C4-2B (cell line): ENCODE measurements at regions not wholly inside any gene's neighbourhood (a gene's known extent, or its start where the extent isn't known, plus 50 kb on each side); places are given as distances from the start of the nearest gene placed in this dataset.

Source experiments
- ZFX ChIP-seq: fragments of 450-650 bp; IDR thresholded peaks from 2 replicates; pipeline ENCODE4 v1.6.1; 2017
- TF ChIP-seq, protein P1 (sequence below): fragments of 450-650 bp; conservative IDR thresholded peaks from 2 replicates; pipeline ENCODE4 v1.5.1; 2017; ENCODE audit warnings: mild to moderate bottlenecking

- TF ChIP-seq, protein P1, sequence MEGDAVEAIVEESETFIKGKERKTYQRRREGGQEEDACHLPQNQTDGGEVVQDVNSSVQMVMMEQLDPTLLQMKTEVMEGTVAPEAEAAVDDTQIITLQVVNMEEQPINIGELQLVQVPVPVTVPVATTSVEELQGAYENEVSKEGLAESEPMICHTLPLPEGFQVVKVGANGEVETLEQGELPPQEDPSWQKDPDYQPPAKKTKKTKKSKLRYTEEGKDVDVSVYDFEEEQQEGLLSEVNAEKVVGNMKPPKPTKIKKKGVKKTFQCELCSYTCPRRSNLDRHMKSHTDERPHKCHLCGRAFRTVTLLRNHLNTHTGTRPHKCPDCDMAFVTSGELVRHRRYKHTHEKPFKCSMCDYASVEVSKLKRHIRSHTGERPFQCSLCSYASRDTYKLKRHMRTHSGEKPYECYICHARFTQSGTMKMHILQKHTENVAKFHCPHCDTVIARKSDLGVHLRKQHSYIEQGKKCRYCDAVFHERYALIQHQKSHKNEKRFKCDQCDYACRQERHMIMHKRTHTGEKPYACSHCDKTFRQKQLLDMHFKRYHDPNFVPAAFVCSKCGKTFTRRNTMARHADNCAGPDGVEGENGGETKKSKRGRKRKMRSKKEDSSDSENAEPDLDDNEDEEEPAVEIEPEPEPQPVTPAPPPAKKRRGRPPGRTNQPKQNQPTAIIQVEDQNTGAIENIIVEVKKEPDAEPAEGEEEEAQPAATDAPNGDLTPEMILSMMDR: no peak
- TF ChIP-seq ZFX: no peak
Measured at GRCh38 chr2:75251896-75252295, 52.6 kb upstream of the TACR1 start.
